ENCODE measurements at regions not wholly inside any gene's neighbourhood (a gene's known extent, or its start where the extent isn't known, plus 50 kb on each side); places are given as distances from the start of the nearest gene placed in this dataset.

- no peak overlapping the region for H3K4me3 ChIP-seq (replicated peaks; ENCODE audit: insufficient read depth, low read length)
- no peak for TF ChIP-seq SPI1 (IDR thresholded peaks at IDR 0.05; ENCODE audit: borderline replicate concordance, low read depth)
- TF ChIP-seq REST (IDR thresholded peaks at IDR 0.05; ENCODE audit: insufficient replicate concordance, low read depth): no peak
- no peak for TF ChIP-seq CTCF (IDR thresholded peaks at IDR 0.05; ENCODE audit: insufficient read depth, low read length)
- TF ChIP-seq GABPA (IDR thresholded peaks at IDR 0.05; ENCODE audit: low read depth): no peak
- no peak for TF ChIP-seq POLR2AphosphoS5 (IDR thresholded peaks at IDR 0.05; ENCODE audit: low read depth)
- no peaks in the 10 kb centered on the region for H3K27me3 ChIP-seq (ENCODE audit: insufficient read depth, poor library complexity, severe bottlenecking)
- H3K27ac ChIP-seq (replicated peaks): no peak overlapping the region
- DNase-seq (ENCODE audit: low read depth in 1 of 2, low spot score in 1 of 2): no peak
These were observed 51.2 kb downstream of the FOXL3 start for GRCh38 chr7:340979-341694.

- no peaks in the 10 kb centered on the region for H3K27me3 ChIP-seq (ENCODE audit: insufficient read depth, poor library complexity, severe bottlenecking)
- H3K4me3 ChIP-seq (replicated peaks; ENCODE audit: insufficient read depth, low read length): no peak overlapping the region
- TF ChIP-seq REST (IDR thresholded peaks at IDR 0.05; ENCODE audit: insufficient replicate concordance, low read depth) (no peak), GABPA (IDR thresholded peaks at IDR 0.05; ENCODE audit: low read depth) (no peak), POLR2AphosphoS5 (IDR thresholded peaks at IDR 0.05; ENCODE audit: low read depth) (no peak), CTCF (IDR thresholded peaks at IDR 0.05; ENCODE audit: insufficient read depth, low read length) (no peak), SPI1 (IDR thresholded peaks at IDR 0.05; ENCODE audit: borderline replicate concordance, low read depth) (no peak)
These were observed 52.1 kb downstream of the FOXL3 start for GRCh38 chr7:341841-342638.

GRCh38 chr7:342681-343216, 52.8 kb downstream of the FOXL3 start:
- H3K27me3 ChIP-seq (ENCODE audit: insufficient read depth, poor library complexity, severe bottlenecking): no peaks in the 10 kb centered on the region
- no peak for DNase-seq (ENCODE audit: low read depth in 1 of 2, low spot score in 1 of 2)
- TF ChIP-seq GABPA (IDR thresholded peaks at IDR 0.05; ENCODE audit: low read depth) (no peak), REST (IDR thresholded peaks at IDR 0.05; ENCODE audit: insufficient replicate concordance, low read depth) (no peak), SPI1 (IDR thresholded peaks at IDR 0.05; ENCODE audit: borderline replicate concordance, low read depth) (no peak), POLR2AphosphoS5 (IDR thresholded peaks at IDR 0.05; ENCODE audit: low read depth) (no peak), CTCF (IDR thresholded peaks at IDR 0.05; ENCODE audit: insufficient read depth, low read length) (no peak)
- H3K27ac ChIP-seq (replicated peaks): no peak overlapping the region
- H3K4me3 ChIP-seq (replicated peaks; ENCODE audit: insufficient read depth, low read length): no peak overlapping the region

More at GRCh38 chr7:341841-342638, 52.1 kb downstream of the FOXL3 start:
- DNase-seq (ENCODE audit: low read depth in 1 of 2, low spot score in 1 of 2): no peak
- H3K27ac ChIP-seq (replicated peaks): no peak overlapping the region

All from HL-60 (cell line).